ENCODE measurements at regions not wholly inside any gene's neighbourhood (a gene's known extent, or its start where the extent isn't known, plus 50 kb on each side); places are given as distances from the start of the nearest gene placed in this dataset.
"Not testable (repeated sequence)": the region's sequence is repeated elsewhere in the genome, so short reads cannot be mapped to it uniquely, and the experiment has no call there.

- TF ChIP-seq PPARA (CRISPR knock-in tag; IDR thresholded peaks at IDR 0.05; ENCODE audit: borderline replicate concordance) (no peak), ZC3H10 (CRISPR knock-in tag; IDR thresholded peaks at IDR 0.05) (no peak), BACH2 (CRISPR knock-in tag; IDR thresholded peaks at IDR 0.05; ENCODE audit: borderline replicate concordance) (no peak), SNAI2 (CRISPR knock-in tag; IDR thresholded peaks at IDR 0.05) (no peak), TSHZ2 (CRISPR knock-in tag; IDR thresholded peaks at IDR 0.05) (no peak), PATZ1 (CRISPR knock-in tag; IDR thresholded peaks at IDR 0.05; ENCODE audit: borderline replicate concordance) (no peak), ARNTL (CRISPR knock-in tag; IDR thresholded peaks at IDR 0.05; ENCODE audit: borderline replicate concordance, low read depth) (no peak), ISL1 (CRISPR knock-in tag; IDR thresholded peaks at IDR 0.05) (no peak), TCF4 (CRISPR knock-in tag; IDR thresholded peaks at IDR 0.05; ENCODE audit: borderline replicate concordance) (no peak), ESRRG (CRISPR knock-in tag; IDR thresholded peaks at IDR 0.05) (no peak), RARB (CRISPR knock-in tag; IDR thresholded peaks at IDR 0.05) (no peak), POU6F1 (CRISPR knock-in tag; IDR thresholded peaks at IDR 0.05; ENCODE audit: borderline replicate concordance, low read depth) (no peak), OSR1 (CRISPR knock-in tag; IDR thresholded peaks at IDR 0.05) (no peak), ZFP30 (CRISPR knock-in tag; IDR thresholded peaks at IDR 0.05) (no peak), ZNF8 (CRISPR knock-in tag; IDR thresholded peaks at IDR 0.05) (no peak), TOX (CRISPR knock-in tag; IDR thresholded peaks at IDR 0.05; ENCODE audit: borderline replicate concordance) (no peak), GLIS3 (CRISPR knock-in tag; IDR thresholded peaks at IDR 0.05) (no peak), ZFP3 (CRISPR knock-in tag; IDR thresholded peaks at IDR 0.05) (no peak), CSDC2 (CRISPR knock-in tag; IDR thresholded peaks at IDR 0.05) (no peak), ZNF70 (CRISPR knock-in tag; IDR thresholded peaks at IDR 0.05) (no peak)
- ATAC-seq = no peak
These were observed 308.0 kb upstream of the KCND2 start for GRCh38 chr7:119964788-119965542.

- TF ChIP-seq ZFP3 (CRISPR knock-in tag; IDR thresholded peaks at IDR 0.05) (no peak), ESRRG (CRISPR knock-in tag; IDR thresholded peaks at IDR 0.05) (no peak), TOX (CRISPR knock-in tag; IDR thresholded peaks at IDR 0.05; ENCODE audit: borderline replicate concordance) (no peak), CSDC2 (CRISPR knock-in tag; IDR thresholded peaks at IDR 0.05) (no peak), ZNF8 (CRISPR knock-in tag; IDR thresholded peaks at IDR 0.05) (no peak), GLIS3 (CRISPR knock-in tag; IDR thresholded peaks at IDR 0.05) (no peak), TCF4 (CRISPR knock-in tag; IDR thresholded peaks at IDR 0.05; ENCODE audit: borderline replicate concordance) (no peak), POU6F1 (CRISPR knock-in tag; IDR thresholded peaks at IDR 0.05; ENCODE audit: borderline replicate concordance, low read depth) (no peak), RARB (CRISPR knock-in tag; IDR thresholded peaks at IDR 0.05) (no peak), PATZ1 (CRISPR knock-in tag; IDR thresholded peaks at IDR 0.05; ENCODE audit: borderline replicate concordance) (no peak), ZC3H10 (CRISPR knock-in tag; IDR thresholded peaks at IDR 0.05) (no peak), ZNF565 (CRISPR knock-in tag; conservative IDR thresholded peaks at IDR 0.05; ENCODE audit: low read depth) (no peak), ISL1 (CRISPR knock-in tag; IDR thresholded peaks at IDR 0.05) (no peak), ARNTL (CRISPR knock-in tag; IDR thresholded peaks at IDR 0.05; ENCODE audit: borderline replicate concordance, low read depth) (no peak), BACH2 (CRISPR knock-in tag; IDR thresholded peaks at IDR 0.05; ENCODE audit: borderline replicate concordance) (no peak), PPARA (CRISPR knock-in tag; IDR thresholded peaks at IDR 0.05; ENCODE audit: borderline replicate concordance) (no peak), OSR1 (CRISPR knock-in tag; IDR thresholded peaks at IDR 0.05) (no peak), ZNF70 (CRISPR knock-in tag; IDR thresholded peaks at IDR 0.05) (no peak), CSRNP3 (CRISPR knock-in tag; IDR thresholded peaks at IDR 0.05) (no peak)
- no peak for ATAC-seq
These were observed 305.8 kb upstream of the KCND2 start for GRCh38 chr7:119967221-119967620.

GRCh38 chr7:119968411-119968810 lies 304.6 kb upstream of the KCND2 start:
- ATAC-seq = not testable (repeated sequence)

All from SK-N-SH treated with all-trans-retinoic acid at 6 μM for 48 hours (cell line).